HEK293T (cell line): ENCODE measurements at regions not wholly inside any gene's neighbourhood (a gene's known extent, or its start where the extent isn't known, plus 50 kb on each side); places are given as distances from the start of the nearest gene placed in this dataset.

ENCODE experiments used
- CTCF ChIA-PET: fragments of 350-600 bp; formaldehyde crosslinking; extraction: SDS; loops from one replicate; lab custom pipeline; 2021; ENCODE audit warnings: antibody characterized with exemption, inconsistent platforms; lab: Yijun Ruan, JAX
- POLR2A ChIA-PET: fragments of 350-600 bp; formaldehyde crosslinking; extraction: SDS; loops from one replicate; lab custom pipeline; 2020; ENCODE audit warnings: antibody characterized with exemption, inconsistent platforms; lab: Yijun Ruan, JAX
- DNase-seq: peaks from one replicate; pipeline ENCODE4 v3.0.0; 2012; ENCODE audit warnings: mixed read lengths; ENCODE audit errors: extremely low spot score
- ARNT ChIP-seq: fragments of 450-650 bp; IDR thresholded peaks from 2 replicates; pipeline ENCODE4 v1.6.1; 2017; ENCODE audit warnings: mild to moderate bottlenecking
- BHLHE40 ChIP-seq: fragments of 450-650 bp; IDR thresholded peaks from 2 replicates; pipeline ENCODE4 v1.6.1; 2016; ENCODE audit warnings: mild to moderate bottlenecking, moderate library complexity, borderline replicate concordance
- CTBP1 ChIP-seq: fragments of 450-650 bp; IDR thresholded peaks from 2 replicates; pipeline ENCODE4 v1.6.1; 2016; ENCODE audit warnings: borderline replicate concordance
- ELF4 ChIP-seq: fragments of 450-650 bp; IDR thresholded peaks from 2 replicates; pipeline ENCODE4 v1.6.1; 2017; ENCODE audit warnings: antibody characterized with exemption
- FOXA1 ChIP-seq: fragments of 450-650 bp; IDR thresholded peaks from 2 replicates; pipeline ENCODE4 v1.6.1; 2016; ENCODE audit warnings: mild to moderate bottlenecking
- FOXK2 ChIP-seq: fragments of 450-650 bp; IDR thresholded peaks from 2 replicates; pipeline ENCODE4 v1.6.1; 2016; ENCODE audit warnings: mild to moderate bottlenecking
- FOXM1 ChIP-seq: fragments of 450-650 bp; IDR thresholded peaks from 2 replicates; pipeline ENCODE4 v1.6.1; 2017; ENCODE audit warnings: mild to moderate bottlenecking, borderline replicate concordance
- HDGF ChIP-seq: fragments of 450-650 bp; IDR thresholded peaks from 2 replicates; pipeline ENCODE4 v1.6.1; 2017; ENCODE audit warnings: antibody characterized with exemption, borderline replicate concordance
- L3MBTL2 ChIP-seq: fragments of 450-650 bp; conservative IDR thresholded peaks from 2 replicates; pipeline ENCODE4 v1.6.1; 2016; ENCODE audit warnings: mild to moderate bottlenecking
- LEF1 ChIP-seq: fragments of 450-650 bp; IDR thresholded peaks from 2 replicates; pipeline ENCODE4 v1.6.1; 2017; ENCODE audit warnings: mild to moderate bottlenecking, borderline replicate concordance
- NFRKB ChIP-seq: fragments of 450-650 bp; IDR thresholded peaks from 2 replicates; pipeline ENCODE4 v1.6.1; 2016; ENCODE audit warnings: mild to moderate bottlenecking, moderate library complexity
- PKNOX1 ChIP-seq: fragments of 450-650 bp; IDR thresholded peaks from 2 replicates; pipeline ENCODE4 v1.6.1; 2016
- SP1 ChIP-seq: fragments of 450-650 bp; IDR thresholded peaks from 2 replicates; pipeline ENCODE4 v1.6.1; 2017
- SUZ12 ChIP-seq: fragments of 450-650 bp; IDR thresholded peaks from 2 replicates; pipeline ENCODE4 v1.6.1; 2016; ENCODE audit warnings: mild to moderate bottlenecking
- TARDBP ChIP-seq: fragments of 450-650 bp; IDR thresholded peaks from 2 replicates; pipeline ENCODE4 v1.6.1; 2016
- ZNF384 ChIP-seq: fragments of 450-650 bp; IDR thresholded peaks from 2 replicates; pipeline ENCODE4 v1.6.1; 2016

DNA sequence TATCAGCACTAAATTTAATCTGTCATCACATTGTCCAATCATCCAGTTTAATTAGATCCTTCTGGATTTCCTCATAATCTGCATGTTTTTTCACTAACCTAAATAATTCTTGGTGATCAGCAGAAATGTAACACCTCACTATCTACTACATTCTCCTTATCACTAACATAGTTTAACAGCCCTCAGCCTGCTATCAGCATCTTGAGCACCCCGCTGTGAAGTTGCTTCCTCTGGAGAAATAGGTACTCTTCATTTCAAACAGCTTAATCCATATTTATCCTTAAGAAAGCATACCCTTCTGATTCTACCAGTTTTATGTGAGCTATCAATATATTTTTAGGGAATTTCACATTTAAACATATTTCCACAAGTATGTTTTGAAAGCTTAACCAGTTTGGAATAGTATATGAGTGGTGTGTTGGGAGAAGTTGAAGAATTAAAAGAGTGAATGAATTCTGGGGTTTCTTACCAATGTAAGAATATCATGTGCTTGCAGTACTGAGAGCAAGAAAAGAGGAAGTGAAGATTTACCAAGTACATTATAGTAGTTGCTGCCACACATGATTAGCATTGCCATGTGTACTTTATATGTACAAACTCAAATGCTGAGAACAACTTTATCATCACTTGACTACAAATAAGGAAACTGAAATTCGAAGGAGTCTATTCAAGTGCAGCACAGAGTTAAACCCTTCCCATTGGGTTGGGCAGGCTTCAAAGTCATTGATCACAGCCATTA, 771.1 kb upstream of the ADGRL4 start:
- ChIA-PET POLR2A (no interaction called here), CTCF (no interaction called here)
- no peak for DNase-seq
- TF ChIP-seq L3MBTL2 (no peak), ARNT (no peak), LEF1 (no peak), SP1 (no peak), PKNOX1 (no peak), FOXM1 (no peak), BHLHE40 (no peak), CTBP1 (no peak), ELF4 (no peak), HDGF (no peak), FOXK2 (no peak), ZNF384 (no peak), FOXA1 (no peak), TARDBP (no peak), SUZ12 (no peak), NFRKB (no peak)

GRCh38 chr1:79775402-79775801, 768.9 kb upstream of the ADGRL4 start:
- ChIA-PET CTCF (no interaction called here), POLR2A (no interaction called here)
- no peak for DNase-seq
- no peak for TF ChIP-seq SP1
- no peak for TF ChIP-seq CTBP1
- TF ChIP-seq TARDBP: no peak
- no peak for TF ChIP-seq BHLHE40
- no peak for TF ChIP-seq LEF1
- TF ChIP-seq ZNF384: no peak
- TF ChIP-seq HDGF: no peak
- no peak for TF ChIP-seq L3MBTL2
- no peak for TF ChIP-seq FOXK2
- no peak for TF ChIP-seq ARNT
- no peak for TF ChIP-seq SUZ12
- TF ChIP-seq NFRKB: no peak
- TF ChIP-seq PKNOX1: no peak
- no peak for TF ChIP-seq ELF4
- no peak for TF ChIP-seq FOXA1
- TF ChIP-seq FOXM1: no peak

GRCh38 chr1:79773385-79773784, 766.9 kb upstream of the ADGRL4 start:
- POLR2A ChIA-PET: no interaction called here
- CTCF ChIA-PET: no interaction called here
- TF ChIP-seq FOXK2 (no peak), TARDBP (no peak), FOXM1 (no peak), ELF4 (no peak), SUZ12 (no peak), FOXA1 (no peak), SP1 (no peak), BHLHE40 (no peak), ARNT (no peak), NFRKB (no peak), ZNF384 (no peak), L3MBTL2 (no peak), CTBP1 (no peak), LEF1 (no peak)
- DNase-seq: no peak

DNA sequence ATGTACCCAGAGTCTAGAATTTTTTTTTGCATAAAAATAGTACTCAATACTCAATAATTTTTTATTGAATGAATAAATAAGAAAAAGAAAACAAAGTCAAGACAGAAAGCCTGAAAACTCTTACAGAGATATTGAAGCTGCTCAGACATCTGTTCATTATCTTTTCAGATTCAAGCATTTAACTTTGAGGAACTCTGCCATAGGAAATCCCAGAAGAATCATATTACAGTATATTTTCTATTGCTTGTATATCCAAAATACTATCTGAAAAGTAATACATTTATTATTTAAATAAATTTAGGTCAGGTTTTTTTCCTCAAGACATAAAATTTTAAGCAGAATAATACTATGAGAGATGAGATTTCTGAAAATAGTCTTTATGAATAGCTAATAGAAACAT, 755.9 kb upstream of the ADGRL4 start:
- POLR2A ChIA-PET: no interaction called here
- DNase-seq: no peak
- CTCF ChIA-PET: interaction anchor here (0.7 kb wide), 1 partner anchor 12 kb away, joined by 3 read pairs; no protein-coding TSS in a partner anchor
- TF ChIP-seq FOXM1 (no peak), ZNF384 (no peak)

DNA sequence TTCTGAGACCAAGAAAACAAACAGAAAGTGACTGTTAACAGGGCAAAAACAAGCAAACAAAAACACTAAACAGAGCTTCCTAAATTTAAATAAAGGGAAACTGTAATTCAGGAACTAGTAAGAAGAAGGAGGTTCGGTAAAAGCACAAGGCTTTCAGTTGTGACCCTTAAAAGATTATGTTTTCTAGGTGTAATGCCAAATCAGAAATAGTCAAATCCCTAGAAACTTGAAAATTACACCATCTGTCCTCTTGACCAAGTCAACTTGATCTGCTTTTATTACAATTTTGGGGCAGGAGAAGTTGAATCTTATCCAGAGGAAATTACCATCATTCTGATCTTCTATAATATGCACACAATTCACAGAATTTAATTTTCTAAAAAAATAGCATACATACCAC, 754.0 kb upstream of the ADGRL4 start:
- TF ChIP-seq FOXK2: no peak
- no peak for TF ChIP-seq ARNT
- no peak for TF ChIP-seq FOXM1
- POLR2A ChIA-PET: no interaction called here
- CTCF ChIA-PET: no interaction called here
- DNase-seq: no peak

GRCh38 chr1:79749607-79750006, 743.1 kb upstream of the ADGRL4 start:
- POLR2A ChIA-PET: no interaction called here

More at GRCh38 chr1:79749607-79750006, 743.1 kb upstream of the ADGRL4 start:
- CTCF ChIA-PET: no interaction called here
- no peak for DNase-seq
- TF ChIP-seq PKNOX1 (no peak), FOXA1 (no peak), ELF4 (no peak), SUZ12 (no peak), FOXK2 (no peak), LEF1 (no peak), HDGF (no peak), TARDBP (no peak), ARNT (no peak), ZNF384 (no peak), FOXM1 (no peak), CTBP1 (no peak), BHLHE40 (no peak), L3MBTL2 (no peak), NFRKB (no peak), SP1 (no peak)
